ENCODE measurements at regions not wholly inside any gene's neighbourhood (a gene's known extent, or its start where the extent isn't known, plus 50 kb on each side); places are given as distances from the start of the nearest gene placed in this dataset.

GRCh38 chr2:81097361-81097760, 792.8 kb upstream of the LRRTM1 start:
- TF ChIP-seq POLR2A (IDR thresholded peaks at IDR 0.05; ENCODE audit: low read length) (no peak), GATA1 (IDR thresholded peaks at IDR 0.05; ENCODE audit: low read depth, low read length) (no peak)
